Cerebellar cortex (tissue), 1 donor: ENCODE measurements at regions not wholly inside any gene's neighbourhood (a gene's known extent, or its start where the extent isn't known, plus 50 kb on each side); places are given as distances from the start of the nearest gene placed in this dataset.
A peak's percentile ranks its signal among the peaks of the same experiment; 100 is the strongest.
"Not testable (repeated sequence)": the region's sequence is repeated elsewhere in the genome, so short reads cannot be mapped to it uniquely, and the experiment has no call there.

Source experiments
- DNase-seq: peaks from one replicate; pipeline ENCODE4 v3.0.0-alpha.2; 2015; ENCODE audit warnings: low spot score

GRCh38 chrX:98065151-98065550, 1181.4 kb downstream of the RPA4 start:
- no peak for DNase-seq

DNA sequence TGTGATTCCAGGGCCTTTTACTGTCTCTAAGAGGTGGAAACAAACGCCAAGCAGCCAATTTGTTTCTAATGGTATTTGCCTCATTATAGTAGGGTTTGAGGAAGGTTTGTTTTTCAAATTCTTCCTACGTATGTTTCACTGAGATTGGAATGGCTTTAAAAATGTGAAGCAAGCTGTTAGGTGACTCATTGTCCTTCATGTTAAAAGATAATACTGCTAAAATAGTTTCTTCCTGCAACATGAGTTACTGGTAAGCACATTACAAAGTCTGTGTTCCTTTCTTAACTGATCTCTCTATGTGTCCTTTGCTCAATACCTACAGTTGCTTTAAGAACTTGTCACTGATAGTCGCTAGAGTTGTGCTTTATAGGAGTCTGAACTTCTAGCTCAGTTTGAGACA, 1183.9 kb downstream of the RPA4 start:
- no peak for DNase-seq

GRCh38 chrX:98068024-98068580, 1184.4 kb downstream of the RPA4 start:
- peak; percentile 1 for DNase-seq

GRCh38 chrX:98071331-98071730, 1187.6 kb downstream of the RPA4 start:
- no peak for DNase-seq

- DNase-seq = no peak
Measured at GRCh38 chrX:98077440-98077839, 1193.7 kb downstream of the RPA4 start.

DNA sequence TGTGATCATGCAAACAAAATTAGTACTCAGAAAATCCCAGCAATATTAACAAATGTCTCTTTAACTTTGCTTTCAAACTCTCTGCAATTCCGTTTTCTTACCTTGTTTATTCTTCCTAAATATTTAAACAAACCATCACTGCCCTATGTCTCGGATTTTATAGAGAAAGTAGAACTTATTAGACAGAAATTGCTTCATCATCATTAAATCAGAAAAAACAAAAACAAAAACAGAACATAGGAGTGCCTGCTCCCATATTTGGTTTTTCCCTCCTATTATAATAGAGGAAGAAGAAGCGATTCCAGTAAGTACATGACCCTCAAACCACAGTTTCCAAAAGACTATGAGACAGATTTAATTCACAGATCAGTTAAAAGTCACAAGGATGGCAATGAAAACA, 1228.0 kb downstream of the RPA4 start:
- no peak for DNase-seq

- no peak for DNase-seq
Measured at GRCh38 chrX:98114021-98114420, 1230.3 kb downstream of the RPA4 start.

DNA sequence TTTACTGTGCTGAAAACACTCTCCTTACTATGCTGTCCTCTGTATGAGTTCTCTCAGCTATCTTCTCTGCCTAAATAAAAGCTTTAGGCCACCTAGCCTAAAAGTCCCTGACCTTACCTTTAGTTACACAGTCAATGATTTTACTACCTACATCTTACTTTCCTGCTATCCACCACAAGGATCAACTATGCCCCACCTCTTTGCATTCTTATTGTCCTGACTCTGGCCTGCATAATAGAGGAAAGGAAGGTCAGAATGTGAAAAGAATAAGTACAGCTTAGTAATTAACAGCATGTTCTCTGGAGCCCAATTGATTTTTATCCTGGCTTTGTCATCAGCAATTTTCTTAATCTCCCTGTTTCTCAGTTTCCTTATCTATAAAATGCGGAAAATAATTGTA, 1257.8 kb downstream of the RPA4 start:
- DNase-seq = no peak

GRCh38 chrX:98191003-98191402, 1307.3 kb downstream of the RPA4 start:
- no peak for DNase-seq

GRCh38 chrX:98194036-98194435, 1310.3 kb downstream of the RPA4 start:
- no peak for DNase-seq

GRCh38 chrX:98203800-98204199, 1320.1 kb downstream of the RPA4 start:
- no peak for DNase-seq

DNA sequence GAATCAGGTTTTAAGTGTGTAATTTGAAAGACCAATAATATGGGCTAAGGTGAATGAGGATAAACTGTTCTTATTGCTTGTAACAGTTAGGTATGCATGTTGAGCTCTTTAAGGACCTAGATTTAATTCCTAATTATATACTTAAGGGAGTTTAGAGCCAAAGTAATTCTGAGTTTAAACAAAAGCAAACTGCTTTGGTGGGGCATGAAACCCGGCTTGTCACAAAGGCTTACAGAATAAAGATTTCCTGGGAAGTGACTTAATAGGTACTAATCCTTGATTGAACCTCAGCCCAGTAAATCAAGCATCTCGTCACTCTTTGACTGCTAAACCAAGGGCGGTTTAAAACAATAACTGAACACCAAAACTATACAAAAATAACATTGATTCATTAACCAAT, 1324.2 kb downstream of the RPA4 start:
- DNase-seq = no peak

DNA sequence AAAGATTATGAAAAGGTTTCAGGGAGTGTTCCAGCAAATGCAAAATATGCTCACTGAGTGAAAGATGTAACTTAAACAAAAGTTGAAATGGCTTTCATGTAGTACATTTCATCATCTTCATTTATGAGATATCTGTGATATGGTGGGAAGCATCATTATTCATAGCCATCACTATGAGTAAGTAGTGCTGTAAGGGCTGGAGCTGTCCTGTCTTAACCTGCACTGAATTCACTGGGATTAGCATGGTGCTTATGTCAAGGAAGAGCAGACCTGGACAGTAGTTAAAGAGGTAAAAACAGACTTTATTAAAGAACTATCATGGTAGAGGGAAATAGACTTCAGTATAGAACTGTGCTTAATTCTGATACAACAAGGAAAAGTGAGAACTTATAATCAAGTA, 1347.3 kb downstream of the RPA4 start:
- no peak for DNase-seq

GRCh38 chrX:98240061-98240460, 1356.4 kb downstream of the RPA4 start:
- not testable (repeated sequence) for DNase-seq

DNA sequence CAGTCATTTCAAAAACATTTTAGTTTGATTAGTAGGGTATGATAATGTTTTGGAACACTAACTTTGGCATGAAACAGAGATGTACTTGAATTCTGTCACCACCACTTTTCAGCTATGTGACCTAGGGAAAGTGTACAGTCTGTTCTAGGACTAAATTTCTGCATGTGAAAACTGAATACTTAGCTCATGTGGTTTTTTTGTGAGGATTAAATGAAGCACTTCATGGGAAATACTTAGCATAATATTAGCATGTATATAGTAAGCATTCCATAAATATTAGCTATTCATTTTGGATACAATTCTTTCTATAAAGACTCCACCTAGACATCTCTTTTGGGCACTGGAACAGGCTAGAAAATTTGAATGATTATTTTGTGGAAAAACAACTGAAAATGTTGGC, 1379.4 kb downstream of the RPA4 start:
- DNase-seq = no peak

DNA sequence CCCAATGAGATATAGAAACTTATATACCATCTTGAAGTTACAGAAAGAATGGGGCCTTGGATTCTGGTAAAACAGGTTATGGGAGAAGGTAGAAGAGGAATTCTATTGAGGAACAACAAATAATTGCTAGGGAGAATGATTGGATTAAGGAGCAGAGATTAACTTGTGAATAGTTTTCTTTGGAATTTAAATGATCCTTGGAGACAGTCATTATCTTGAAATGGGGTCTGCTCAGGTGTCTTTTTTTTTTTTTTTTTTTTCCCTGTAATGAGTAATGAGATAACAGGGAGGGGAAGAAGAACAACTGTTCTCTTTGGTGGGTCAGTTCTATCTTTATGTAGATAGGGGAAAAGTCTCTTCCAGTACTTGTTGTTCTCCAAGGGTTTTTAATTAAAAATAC, 1406.0 kb downstream of the RPA4 start:
- no peak for DNase-seq

DNA sequence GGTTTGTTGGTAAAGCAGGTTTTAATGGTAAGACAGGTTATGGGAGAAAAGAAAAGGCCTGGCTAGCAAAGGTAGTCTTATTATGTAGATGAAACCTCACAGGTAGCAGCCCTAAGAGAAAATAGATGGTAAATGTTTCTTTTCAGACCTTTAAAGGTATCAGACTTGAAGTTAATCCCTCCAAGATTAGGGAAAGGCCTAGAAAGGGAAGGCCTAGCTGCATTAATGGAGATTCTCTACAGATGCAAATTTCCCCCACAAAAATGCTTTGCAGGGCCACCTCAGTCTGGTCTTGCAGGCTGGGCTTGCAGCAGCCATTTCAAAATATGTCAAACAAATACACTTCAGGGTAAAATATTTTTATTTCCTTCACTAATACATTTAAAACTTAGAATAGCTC, 1410.6 kb downstream of the RPA4 start:
- no peak for DNase-seq

- DNase-seq = no peak
Measured at GRCh38 chrX:98296129-98296528, 1412.4 kb downstream of the RPA4 start.

DNA sequence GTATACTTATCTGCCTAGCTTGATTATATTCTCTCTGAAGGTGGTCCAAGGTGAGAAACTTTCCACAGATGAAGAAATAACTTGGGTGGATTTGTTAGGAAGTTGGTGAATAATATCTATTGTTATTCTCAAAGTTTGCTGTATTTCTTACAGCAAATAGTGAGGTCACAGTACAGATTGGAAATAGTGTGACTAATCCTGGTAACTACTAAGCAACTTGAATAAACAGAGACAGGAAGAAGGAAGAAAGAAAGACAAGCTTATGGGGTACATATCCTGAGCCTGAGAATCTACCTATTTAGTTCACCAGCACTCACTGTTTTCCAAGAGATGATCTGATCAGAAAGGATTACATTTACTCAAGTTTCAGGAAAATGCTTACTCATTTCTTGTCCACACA, 1416.1 kb downstream of the RPA4 start:
- no peak for DNase-seq

DNA sequence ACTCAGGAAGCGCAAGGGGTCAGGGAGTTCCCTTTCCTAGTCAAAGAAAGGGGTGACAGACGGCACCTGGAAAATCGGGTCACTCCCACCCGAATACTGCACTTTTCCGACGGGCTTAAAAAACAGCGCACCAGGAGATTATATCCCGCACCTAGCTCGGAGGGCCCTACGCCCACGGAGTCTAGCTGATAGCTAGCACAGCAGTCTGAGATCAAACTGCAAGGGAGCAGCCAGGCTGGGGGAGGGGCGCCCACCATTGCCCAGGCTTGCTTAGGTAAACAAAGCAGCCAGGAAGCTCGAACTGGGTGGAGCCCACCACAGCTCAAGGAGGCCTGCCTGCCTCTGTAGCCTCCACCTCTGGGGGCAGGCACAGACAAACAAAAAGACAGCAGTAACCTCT, 1416.8 kb downstream of the RPA4 start:
- not testable (repeated sequence) for DNase-seq

DNA sequence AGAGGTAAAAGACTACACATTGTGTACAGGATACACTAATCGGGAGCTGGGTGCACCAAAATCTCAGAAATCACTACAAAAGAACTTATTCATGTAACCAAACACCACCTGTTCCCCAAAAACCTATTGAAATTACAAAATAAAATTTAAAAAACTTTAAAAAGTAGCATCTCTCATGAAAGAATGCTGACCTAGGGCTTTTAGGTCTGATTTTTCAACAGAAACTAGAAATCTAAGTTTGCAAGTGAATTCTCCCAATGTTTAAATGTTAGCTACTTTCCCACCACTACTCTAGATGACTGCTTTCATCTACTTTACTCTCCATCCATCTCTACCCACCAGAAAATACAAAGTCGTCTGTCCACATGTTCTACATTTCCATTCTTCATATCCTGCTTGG, 1447.7 kb downstream of the RPA4 start:
- DNase-seq = no peak

DNA sequence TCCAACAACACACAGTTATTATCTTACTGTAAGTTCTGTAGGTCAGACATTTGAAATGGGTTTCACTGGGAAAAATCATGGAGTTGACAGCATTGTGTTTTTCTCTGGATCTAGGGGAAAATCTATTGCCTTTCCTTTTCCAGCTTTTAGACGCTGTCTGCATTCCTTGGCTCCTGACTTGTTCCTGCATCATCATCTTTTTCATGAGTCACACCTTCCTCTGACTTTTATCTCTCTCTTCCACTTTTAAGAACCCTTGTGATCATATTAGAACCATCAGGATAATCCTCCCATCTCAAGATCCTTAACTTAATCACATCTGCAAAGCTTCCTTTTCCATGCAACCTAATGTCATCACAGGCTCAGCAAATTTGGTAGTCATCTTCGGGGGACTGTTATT, 1454.8 kb downstream of the RPA4 start:
- DNase-seq = no peak

DNA sequence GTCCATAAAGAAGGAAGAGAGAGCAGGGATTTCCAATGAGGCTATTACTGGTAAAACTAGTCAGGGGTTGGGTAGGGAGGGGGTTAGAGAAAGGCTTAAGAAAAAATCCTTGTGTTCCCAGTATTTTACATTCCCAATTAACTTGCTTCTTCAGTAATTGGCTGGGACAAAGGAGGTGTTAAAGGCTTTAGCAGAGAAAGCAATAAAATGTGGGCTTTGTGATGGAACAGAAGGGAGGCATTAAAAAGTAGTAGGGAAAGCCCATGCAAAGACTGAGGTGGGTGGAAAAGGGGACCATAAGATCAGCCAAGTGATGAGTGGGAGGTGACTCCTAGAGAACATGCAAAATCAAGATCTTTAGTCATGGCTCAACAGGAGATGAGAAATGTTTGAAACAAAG, 1467.2 kb downstream of the RPA4 start:
- no peak for DNase-seq

DNA sequence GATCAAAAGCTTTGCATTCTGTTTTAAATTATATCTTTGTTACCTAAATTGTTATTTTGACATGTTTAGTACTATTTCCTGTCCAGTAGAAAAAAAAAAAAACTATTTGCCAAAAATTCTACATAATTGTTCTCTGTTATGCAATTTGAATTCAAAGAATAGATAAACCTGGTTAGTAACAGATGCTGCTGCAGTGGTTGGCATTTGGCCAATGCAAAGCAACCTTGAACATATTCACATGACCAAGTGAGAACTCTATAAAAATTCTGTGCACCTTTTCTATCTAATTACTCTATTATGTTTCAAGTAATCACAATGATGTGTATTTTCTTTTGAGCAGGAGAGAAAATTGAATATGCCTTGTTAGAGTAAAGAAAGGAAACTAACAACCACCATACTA, 1473.4 kb downstream of the RPA4 start:
- no peak for DNase-seq

- no peak for DNase-seq
Measured at GRCh38 chrX:98362630-98363029, 1478.9 kb downstream of the RPA4 start.
